Stimulated activated CD4-positive, alpha-beta T cell treated with anti-CD3 and anti-CD28 coated beads, Interleukin-2, amount 100 ng/mL, for 24 hours (primary cell): ENCODE measurements at regions not wholly inside any gene's neighbourhood (a gene's known extent, or its start where the extent isn't known, plus 50 kb on each side); places are given as distances from the start of the nearest gene placed in this dataset.

Source experiments
- DNase-seq, 2 donors: peaks; one replicate each; pipeline ENCODE4 v3.0.0-alpha.2; 2020

GRCh38 chr6:66675906-66676305 is 968.9 kb upstream of the EYS start:
- no peak for DNase-seq

GRCh38 chr6:66664112-66664511 is 957.1 kb upstream of the EYS start:
- no peak for DNase-seq

- no peak for DNase-seq
These were observed 955.9 kb upstream of the EYS start for GRCh38 chr6:66662721-66663507.

GRCh38 chr6:66662196-66662595 is 955.2 kb upstream of the EYS start:
- no peak for DNase-seq

- DNase-seq, result no peak
These were observed 948.4 kb upstream of the EYS start for GRCh38 chr6:66655420-66655819.

- no peak for DNase-seq
These were observed 931.5 kb upstream of the EYS start for GRCh38 chr6:66638518-66638917.

- no peak for DNase-seq
These were observed 931.1 kb upstream of the EYS start for GRCh38 chr6:66638099-66638498.

- no peak for DNase-seq
These were observed 921.9 kb upstream of the EYS start for GRCh38 chr6:66628917-66629316.

- no peak for DNase-seq
These were observed 916.0 kb upstream of the EYS start for GRCh38 chr6:66623050-66623449.

- no peak for DNase-seq
These were observed 898.9 kb upstream of the EYS start for GRCh38 chr6:66605971-66606370.

GRCh38 chr6:66605011-66605410 is 898.0 kb upstream of the EYS start:
- no peak for DNase-seq

- DNase-seq, result no peak
These were observed 892.5 kb upstream of the EYS start for GRCh38 chr6:66599541-66599940.

GRCh38 chr6:66578362-66578761 is 871.3 kb upstream of the EYS start:
- DNase-seq, result no peak

- DNase-seq, result no peak
These were observed 861.2 kb upstream of the EYS start for GRCh38 chr6:66568271-66568670.

GRCh38 chr6:66561479-66561878 is 854.5 kb upstream of the EYS start:
- no peak for DNase-seq

- no peak for DNase-seq
These were observed 851.2 kb upstream of the EYS start for GRCh38 chr6:66558189-66558588.

- no peak for DNase-seq
These were observed 849.9 kb upstream of the EYS start for GRCh38 chr6:66556936-66557335.

- DNase-seq, result no peak
These were observed 848.1 kb upstream of the EYS start for GRCh38 chr6:66555082-66555481.

- no peak for DNase-seq
These were observed 846.4 kb upstream of the EYS start for GRCh38 chr6:66553441-66553840.

- no peak for DNase-seq
These were observed 831.6 kb upstream of the EYS start for GRCh38 chr6:66538551-66539135.

GRCh38 chr6:66533921-66534404 is 826.9 kb upstream of the EYS start:
- no peak for DNase-seq

GRCh38 chr6:66526061-66526460 is 819.0 kb upstream of the EYS start:
- DNase-seq, result no peak

GRCh38 chr6:66522864-66523263 is 815.8 kb upstream of the EYS start:
- DNase-seq, result no peak

- DNase-seq, result no peak
These were observed 809.4 kb upstream of the EYS start for GRCh38 chr6:66516377-66516776.

GRCh38 chr6:66508433-66508832 is 801.4 kb upstream of the EYS start:
- DNase-seq, result no peak
